ENCODE measurements at regions not wholly inside any gene's neighbourhood (a gene's known extent, or its start where the extent isn't known, plus 50 kb on each side); places are given as distances from the start of the nearest gene placed in this dataset.
"Not testable (repeated sequence)": the region's sequence is repeated elsewhere in the genome, so short reads cannot be mapped to it uniquely, and the experiment has no call there.

DNA sequence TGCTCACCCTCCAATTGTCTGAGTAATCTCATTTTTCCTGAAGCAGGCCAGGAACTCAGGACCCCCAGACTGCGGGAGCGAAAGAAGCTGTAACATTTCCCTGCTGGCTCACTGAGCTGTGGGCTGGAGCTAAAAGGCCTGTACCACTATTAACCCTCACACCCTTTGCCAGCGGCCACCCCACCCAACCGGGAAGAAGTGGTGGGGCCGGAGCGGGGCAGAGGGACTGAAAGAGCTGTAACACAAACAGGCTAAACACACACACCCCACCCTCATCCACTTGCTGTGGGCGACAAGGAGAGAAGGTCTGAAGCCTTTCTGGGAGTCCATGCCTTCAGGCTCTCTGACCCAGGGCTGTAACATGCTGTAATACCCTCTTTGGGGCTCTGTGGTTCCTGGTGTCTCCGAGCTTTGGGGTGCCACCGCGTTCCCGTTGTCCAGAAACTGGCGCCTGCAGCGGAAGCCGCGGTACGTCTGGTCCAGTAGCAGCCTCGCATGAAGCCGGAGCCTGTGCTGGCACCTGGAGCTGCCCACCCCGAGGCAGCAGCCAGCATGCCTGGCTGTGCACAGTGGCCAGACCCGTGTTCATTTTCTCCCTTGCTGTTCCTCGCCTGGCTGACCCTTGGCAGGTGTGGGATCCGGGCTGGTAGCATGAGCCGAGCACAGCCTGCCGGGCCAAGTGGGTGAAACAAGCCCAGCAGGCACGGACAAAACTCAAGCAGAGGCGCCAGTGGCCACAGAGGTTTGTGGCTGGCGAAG, 345.5 kb upstream of the MGAT4C start:
- DNase-seq (ENCODE audit: low read depth, low spot score): no peak

DNA sequence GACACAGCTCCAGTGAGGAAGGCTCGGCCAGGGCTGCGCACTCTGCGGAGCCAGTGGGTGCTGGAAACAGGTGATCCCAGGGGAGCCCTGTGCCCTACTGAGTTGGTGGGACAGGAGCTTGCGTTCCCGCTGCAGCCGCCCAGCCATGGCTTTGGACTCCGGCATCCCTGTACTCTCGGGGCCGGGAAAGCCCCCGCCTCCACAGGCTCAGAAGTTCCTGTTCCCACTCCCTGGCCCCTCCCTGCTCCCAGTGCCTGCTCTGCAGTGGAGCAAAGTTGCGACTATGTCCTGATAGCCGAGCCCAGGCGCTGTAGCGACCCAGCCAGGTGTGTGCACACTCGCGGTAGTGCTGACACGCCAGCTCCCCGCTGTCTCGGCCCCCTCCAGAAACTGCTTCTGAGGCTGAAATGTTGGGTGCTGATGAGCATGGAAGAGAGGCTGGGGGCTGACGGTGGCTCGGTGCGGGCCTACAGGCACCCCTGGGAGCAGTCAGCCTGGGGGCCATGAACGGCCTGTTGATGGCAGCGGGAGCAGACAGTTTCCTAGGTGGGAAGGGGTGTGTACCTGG, 344.6 kb upstream of the MGAT4C start:
- no peak for DNase-seq (ENCODE audit: low read depth, low spot score)

DNA sequence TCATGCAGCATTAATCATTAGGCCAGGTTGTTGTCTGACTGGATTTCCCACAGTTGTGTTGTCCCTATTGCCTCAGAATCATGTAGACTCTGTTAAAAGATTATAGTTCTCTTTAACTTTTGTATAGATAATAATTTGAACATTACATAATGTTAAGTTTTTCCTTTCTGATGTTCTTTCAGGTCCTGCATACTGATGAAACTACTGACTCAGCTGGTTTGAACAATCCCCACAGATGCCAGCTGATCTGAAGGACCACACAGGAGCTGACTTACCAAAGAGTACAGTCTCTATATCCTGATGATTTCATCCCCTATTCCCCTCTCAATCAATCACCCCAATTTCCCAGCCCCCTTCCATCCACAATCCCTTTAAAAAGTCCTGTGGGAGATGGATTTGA, 341.2 kb upstream of the MGAT4C start:
- no peak for DNase-seq (ENCODE audit: low read depth, low spot score)

DNA sequence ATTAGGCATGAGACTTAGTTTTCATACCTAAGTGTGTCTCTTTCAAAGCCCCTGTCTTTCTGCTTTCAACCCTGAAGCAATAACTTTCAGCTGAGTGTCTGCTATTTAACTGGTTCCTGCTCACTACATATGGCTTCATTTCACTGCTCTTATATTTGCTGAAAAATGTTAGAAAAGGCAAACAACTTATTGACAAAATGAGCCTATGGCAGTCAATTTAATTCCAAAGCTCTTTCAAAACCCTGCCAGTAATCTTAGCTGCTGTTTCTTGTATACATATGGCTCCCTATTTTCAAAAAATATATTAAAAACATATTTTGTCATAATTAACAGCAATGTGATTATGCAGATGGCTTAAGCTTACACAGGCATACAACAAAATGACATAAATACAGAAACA, 334.1 kb upstream of the MGAT4C start:
- DNase-seq (ENCODE audit: low read depth, low spot score): no peak

DNA sequence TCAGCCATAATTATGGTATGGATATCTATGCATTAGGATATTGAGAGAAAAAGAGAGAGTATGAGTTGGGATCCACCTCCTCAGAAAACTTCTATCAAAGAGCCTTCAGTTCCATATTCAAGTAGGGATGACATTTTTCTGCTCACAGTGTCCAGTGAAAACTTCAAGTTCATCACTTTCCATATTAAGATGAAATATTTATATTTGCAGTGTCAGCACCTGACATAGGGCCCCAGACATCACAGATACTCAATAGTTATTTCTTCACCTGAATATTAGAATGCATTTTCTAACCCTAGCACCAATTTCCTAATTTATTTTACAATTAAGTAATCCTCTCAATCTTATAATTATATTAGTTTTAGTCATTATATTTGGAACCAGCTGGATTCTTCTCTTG, 318.0 kb upstream of the MGAT4C start:
- no peak for DNase-seq (ENCODE audit: low read depth, low spot score)

DNA sequence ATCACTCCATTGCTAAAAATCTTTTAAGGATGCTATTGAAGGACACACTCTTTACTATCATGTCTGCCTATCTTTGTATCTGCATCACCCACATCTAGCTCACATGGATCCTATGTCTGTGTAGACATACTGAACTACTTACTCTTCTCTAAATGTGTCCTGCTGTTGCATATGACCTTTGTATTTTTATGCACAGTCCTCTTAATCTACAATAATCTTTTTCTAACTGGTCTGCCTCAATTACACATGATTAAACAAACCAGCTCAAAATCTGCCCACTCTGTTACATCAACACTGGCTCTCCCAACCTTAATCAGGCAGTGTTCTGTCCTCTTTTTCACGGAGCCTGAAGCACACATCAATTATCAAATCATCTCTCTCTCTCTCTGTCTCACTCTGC, 316.3 kb upstream of the MGAT4C start:
- DNase-seq (ENCODE audit: low read depth, low spot score): no peak

DNA sequence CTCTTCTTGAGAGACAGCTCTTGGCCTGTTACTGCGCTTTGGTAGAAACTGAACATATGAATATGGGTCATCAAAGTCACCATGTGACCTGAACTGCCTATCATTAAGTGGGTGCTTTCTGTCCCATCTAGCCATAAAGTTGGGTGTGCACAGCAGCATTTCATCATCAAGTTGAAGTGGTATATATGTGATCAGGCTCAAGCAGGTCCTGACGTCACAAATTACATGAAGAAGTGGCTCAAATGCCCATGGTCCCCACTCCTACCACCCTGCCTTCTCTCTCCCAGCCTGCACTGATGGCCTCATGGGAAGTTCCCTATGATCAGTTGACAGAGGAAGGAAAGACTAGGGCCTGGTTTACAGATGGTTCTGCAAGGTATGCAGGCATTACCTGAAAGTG, 308.8 kb upstream of the MGAT4C start:
- no peak for DNase-seq (ENCODE audit: low read depth, low spot score)

DNA sequence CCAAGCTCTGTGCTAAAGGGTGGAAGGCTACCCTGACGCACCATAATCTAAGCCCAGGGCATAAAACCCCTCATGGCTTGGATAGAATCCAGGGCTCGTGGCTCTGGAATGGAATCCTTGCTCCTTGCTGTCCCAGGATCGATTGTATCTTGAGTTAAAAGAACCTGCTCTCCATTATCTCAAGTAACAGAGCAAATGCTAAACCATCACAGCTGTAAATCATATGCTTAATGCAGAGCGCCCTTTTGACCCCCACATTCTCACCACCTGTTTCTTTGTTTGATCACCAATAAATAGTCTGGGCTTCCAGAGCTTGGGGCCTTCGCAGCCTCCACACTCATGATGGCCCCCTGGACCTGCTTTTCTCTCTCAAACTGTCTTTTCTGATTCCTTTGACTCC, 299.3 kb upstream of the MGAT4C start:
- not testable (repeated sequence) for DNase-seq (ENCODE audit: low read depth, low spot score)

DNA sequence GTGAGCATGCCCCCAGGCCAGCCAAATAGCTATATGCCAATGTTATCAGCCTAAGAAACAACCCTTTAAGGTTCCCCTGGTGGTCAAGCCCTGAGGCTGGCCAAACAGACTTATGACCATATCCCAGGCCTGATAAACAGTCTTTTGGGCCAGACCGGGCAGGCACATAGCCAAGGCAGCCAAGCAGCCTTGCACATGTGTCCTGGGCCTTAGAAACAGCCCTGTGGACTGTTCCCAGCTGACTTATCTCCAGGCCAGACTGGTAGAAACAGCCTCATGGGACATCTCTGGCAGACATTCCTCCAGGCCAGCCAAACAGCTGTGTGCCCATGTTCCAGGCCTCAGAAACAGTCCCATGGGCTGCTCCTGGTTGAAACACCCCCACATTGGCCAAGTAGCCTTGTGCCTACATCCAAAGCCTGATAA, 295.0 kb upstream of the MGAT4C start:
- DNase-seq (ENCODE audit: low read depth, low spot score): no peak

DNA sequence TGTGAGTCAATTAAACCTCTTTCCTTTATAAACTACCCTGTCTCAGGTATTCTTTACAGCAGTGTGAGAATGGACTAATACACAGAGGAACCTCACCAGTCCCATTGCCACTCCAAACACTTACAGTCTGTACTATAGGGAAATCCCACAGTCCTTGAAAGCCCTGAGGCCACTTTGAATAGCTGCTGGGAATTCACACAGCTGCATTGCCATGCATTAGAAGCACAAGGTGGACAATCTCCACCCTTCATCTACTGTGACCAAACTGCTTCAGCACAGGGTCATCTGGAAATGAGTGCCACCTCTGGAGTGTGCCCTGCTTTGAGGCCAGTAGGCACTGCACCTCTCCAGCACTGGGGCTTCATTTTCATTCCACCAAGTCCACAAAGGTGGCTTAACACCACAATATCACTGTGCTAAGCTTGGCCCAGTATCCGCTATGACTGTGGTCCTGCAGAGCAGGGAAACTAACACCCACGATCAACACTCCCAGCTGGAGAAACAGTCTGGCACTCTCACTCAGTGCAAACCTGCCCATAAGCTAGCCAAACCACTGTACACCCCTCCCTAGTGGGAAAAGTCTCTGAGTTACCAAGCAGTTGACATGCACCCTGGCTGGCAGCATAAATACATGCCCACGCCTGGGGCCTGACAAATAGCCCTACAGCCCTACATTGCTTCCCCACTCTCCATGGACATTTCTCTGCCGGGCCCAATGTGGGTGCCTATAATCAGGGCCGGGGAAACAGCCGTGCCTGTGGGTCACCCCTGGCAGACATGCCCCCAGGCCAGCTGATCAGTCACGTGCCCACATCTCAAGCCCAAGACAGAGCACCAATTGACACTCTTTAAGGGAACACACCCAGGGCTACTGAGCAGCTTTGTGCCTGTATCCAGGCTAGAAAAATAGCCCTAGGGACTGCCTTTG, 294.3 kb upstream of the MGAT4C start:
- no peak for DNase-seq (ENCODE audit: low read depth, low spot score)

DNA sequence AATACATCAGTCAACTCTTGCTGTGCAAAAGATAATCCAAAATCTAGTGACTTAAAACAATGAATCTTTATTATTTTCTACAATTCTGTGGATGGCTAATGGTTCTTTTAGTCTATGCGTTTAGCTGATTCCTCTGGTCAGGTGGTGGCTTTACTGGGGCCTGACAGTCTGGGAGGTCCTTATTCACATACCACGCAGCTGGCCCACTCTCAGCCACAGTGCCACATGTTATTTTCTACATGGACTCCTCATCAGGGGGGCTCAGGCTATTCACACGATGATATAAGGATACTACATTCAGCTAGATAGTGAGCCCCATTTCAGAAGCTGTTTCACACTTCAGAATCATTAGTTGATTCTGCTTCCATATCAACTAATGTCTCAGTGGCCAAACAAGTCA, 287.5 kb upstream of the MGAT4C start:
- no peak for DNase-seq (ENCODE audit: low read depth, low spot score)

DNA sequence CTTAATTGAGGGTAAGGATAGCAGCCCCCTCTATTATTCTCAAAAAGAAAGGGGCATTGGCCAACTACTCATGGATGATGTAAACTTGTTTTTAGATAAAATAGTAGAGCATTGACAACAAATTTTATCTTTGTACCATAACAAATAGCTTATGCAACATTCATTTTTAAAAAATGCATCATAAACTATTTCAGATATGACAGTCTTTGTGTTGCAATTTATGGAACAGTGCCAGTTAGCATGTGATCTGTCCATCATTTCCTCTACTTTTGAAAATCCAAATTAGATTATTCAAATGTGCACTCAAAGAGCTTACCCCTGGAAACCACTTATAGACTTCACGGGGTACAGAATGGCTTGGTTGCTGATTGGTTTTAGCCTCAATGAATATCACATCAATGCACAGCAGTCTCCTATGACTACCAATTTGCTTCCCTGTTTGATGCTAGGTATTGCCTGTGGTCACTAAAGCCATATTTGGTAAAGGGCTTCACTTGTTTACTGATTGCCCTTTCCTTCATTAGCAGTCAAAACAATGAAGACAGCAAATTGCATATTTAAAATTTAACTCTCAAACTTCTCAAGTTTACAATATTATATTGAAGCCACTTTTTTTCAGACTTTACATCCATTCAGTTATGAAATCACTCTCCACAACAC, 274.9 kb upstream of the MGAT4C start:
- DNase-seq (ENCODE audit: low read depth, low spot score): no peak

DNA sequence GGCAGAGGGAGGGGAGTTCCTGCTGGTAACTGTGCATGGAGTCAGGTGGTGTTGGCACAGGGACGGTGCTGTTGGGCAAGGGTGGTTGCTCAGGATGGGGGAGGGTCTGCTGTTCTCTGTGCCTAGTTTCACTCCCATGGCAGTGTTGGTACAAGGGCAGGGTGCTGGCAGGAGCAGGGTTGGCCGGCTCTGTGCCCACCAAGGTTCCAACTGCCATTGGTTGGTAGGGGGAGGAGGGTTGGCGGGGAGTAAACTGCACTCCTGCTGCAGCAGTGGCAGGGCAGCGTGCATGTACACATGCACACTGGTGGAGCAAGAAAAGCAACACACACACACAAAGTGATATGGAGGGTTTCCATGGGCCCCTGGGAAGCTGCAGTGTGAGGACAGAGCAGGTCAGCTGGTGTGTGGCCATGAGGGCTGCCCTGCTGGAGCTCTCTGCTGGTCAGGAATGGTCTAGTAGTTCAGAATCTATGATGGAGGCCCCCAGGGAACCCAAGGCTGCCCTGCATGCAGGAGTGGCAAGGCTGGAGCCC, 269.9 kb upstream of the MGAT4C start:
- DNase-seq (ENCODE audit: low read depth, low spot score): no peak

DNA sequence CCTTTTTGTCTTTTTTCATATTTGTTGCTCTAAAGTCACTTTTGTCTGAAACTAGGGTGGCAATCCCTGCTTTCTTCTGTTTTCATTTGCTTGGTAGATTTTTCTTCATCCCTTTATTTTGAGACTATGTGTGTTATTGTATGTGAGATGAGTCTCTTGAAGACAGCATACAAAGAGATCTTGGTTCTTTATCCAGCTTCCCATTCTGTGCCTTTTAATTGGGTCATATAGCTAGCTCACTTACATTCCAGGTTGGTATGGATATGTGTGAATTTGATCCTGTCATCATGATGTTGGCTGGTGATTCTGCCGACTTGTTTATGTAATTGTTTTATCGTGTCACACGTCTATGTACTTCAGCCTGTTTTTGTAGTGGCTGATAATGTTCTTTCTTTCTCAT, 267.7 kb upstream of the MGAT4C start:
- DNase-seq (ENCODE audit: low read depth, low spot score): no peak

DNA sequence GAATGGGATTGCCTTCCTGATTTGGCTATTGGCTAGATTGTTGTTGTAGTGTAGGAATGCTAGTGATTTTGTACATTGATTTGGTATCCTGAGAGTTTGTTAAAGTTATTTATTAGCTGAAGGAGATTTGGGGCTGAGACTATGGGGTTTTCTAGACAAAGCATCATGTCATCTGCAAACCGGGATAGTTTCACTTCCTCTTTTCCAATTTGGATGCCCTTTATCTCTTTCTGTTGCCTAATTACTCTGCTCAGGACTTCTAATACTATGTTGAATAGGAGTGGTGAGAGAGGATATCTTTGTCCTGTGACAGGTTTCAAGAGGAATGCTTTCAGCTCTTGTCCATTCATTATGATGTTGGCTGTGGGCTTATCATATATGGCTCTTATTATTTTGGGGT, 265.7 kb upstream of the MGAT4C start:
- no peak for DNase-seq (ENCODE audit: low read depth, low spot score)

DNA sequence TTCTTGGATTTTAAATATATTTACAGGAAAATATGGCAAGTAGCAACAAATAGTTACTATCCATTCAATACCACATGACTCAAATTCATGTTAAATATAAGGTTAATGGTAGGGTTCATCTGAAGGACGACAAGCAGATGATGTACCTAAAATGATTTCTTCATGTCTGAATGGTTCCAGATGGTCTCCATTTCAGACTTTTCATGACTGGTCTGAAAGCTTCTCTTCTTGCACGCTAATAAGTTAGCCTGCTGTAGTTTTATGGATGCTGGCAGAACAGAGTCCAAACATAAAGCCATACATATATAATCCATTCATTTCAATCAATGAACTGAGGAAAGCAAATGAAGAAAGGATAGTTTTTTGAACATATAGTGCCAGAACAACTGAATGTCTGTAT, 257.0 kb upstream of the MGAT4C start:
- DNase-seq (ENCODE audit: low read depth, low spot score): peak; percentile 3

DNA sequence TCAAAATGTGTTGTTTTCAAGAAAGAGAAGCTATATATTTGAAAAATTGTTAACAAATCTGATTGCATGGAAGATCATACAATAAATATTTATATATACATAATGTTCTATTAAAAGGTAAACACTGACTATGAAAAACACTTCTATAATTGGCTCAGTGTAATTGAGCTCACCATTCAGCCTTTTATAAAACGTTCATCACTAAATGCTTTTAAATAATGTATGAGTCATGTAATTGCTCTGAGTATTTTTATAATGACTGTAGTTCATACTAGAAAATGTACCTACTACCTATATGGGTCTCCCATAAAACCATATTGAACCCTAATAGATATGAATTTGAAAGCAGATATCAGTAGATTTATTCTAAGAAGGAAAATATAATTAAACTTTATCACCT, 240.4 kb upstream of the MGAT4C start:
- no peak for DNase-seq (ENCODE audit: low read depth, low spot score)

DNA sequence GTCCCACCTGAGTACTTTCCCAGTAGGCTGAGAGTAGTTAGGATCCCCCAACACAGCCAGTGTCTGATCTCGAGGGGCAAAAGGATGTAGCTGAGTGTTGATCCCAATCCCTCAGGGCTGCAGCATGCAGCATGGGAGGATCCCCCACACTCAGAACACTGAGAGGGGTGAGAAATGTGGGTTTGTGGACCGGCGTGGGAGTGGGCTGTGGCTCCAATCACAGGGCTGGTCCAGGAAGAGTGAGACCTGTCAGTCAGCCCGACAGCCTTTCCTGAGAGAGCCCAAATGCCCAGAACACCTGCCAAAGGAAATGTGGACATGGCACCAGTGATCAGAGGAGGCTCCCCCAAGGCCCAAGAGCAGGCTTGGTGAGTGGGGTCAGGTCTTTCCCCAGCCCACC, 228.3 kb upstream of the MGAT4C start:
- DNase-seq (ENCODE audit: low read depth, low spot score): no peak

DNA sequence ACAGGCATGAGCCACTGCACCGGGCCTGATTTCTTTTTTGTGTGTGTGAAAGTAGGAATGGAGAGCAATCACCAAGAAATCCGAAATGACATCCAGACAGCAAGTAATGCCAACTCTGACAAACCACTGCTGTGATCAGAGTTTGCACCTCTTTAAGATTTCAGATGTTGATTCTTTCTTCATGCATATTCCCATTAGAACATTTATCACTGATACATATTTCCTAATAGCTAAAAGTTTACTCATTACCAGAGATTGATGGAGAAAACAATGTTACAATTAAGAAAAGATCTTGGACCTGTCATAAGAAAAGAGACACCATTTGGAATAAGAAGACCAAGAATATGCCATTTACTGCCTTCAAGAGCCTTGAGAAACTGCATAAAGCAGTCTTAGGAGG, 217.0 kb upstream of the MGAT4C start:
- no peak for DNase-seq (ENCODE audit: low read depth, low spot score)

DNA sequence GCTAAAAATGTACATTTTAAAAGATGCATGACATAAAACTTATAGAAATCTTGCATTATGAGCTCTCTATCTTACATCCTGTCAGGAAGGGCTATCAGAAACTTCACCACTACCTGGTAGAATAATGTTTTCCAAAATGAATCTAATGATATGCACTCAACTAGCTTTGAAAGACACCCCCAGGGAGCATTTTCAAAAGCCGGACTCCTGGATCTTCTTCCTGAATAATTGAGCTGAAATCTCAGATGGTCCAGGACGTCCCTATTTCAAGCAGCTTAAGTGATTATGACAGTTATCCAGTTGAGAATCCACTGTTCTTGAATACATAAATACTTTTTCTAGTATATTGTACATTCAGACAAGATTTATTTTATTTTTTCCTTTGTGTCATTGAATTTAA, 200.6 kb upstream of the MGAT4C start:
- no peak for DNase-seq (ENCODE audit: low read depth, low spot score)

DNA sequence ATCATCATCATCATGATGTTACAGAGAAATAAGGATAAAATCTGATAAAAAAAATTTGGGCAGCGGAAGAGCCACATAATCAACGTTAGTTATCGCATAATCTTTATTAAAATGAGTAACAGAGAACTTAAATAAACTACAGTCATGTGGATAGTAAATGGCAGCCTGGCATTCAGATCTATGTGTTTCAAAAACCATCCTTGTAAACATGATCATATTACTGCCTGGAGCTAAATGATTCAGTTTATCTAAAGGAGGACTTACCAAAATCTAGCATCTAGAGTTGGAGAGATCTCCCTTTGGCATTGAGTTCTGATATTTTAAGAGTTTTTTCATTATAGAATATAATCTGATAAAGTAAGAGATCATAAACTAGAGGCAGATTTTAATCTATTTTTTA, 200.1 kb upstream of the MGAT4C start:
- DNase-seq (ENCODE audit: low read depth, low spot score): no peak

DNA sequence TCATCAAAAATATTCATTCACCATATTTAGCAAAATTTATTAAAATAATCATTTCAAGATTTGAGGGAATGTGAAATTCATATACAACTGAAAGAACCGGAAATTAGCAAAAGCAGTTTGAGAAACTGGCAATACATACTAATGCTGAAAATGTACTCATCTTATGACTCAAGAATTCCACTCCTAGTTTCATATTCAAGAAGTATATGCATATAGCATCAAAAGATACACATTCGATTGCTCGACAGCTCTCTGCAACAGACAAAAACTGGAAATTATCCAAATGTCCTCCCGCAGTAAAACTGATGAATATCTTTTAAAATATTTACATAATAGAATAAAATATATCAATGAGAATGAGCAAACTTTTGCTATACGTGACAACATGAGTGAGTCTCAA, 189.2 kb upstream of the MGAT4C start:
- no peak for DNase-seq (ENCODE audit: low read depth, low spot score)

Measured in smooth muscle cell of the brain vasculature (primary cell).